Large intestine (tissue), 3 donors: ENCODE measurements at regions not wholly inside any gene's neighbourhood (a gene's known extent, or its start where the extent isn't known, plus 50 kb on each side); places are given as distances from the start of the nearest gene placed in this dataset.
"Not testable (repeated sequence)": the region's sequence is repeated elsewhere in the genome, so short reads cannot be mapped to it uniquely, and the experiment has no call there.

Experiments
- DNase-seq, 2 donors: peaks; one replicate each; pipeline versions ENCODE4 v3.0.0 to v3.0.0-alpha.2; 2013
- H3K27ac ChIP-seq: one replicate; pipeline ENCODE4 v1.5.1; 2013; ENCODE audit warnings: low read length
- H3K27me3 ChIP-seq: 2 replicates; pipeline ENCODE4 v1.6.1; 2013; ENCODE audit warnings: low read length; ENCODE audit not compliant: control insufficient read depth, insufficient read depth
- H3K36me3 ChIP-seq: 2 replicates; pipeline ENCODE4 v1.6.1; 2013; ENCODE audit warnings: low read length; ENCODE audit not compliant: control insufficient read depth, insufficient read depth
- H3K4me1 ChIP-seq: one replicate; pipeline ENCODE4 v1.6.1; 2013; ENCODE audit warnings: low read length; ENCODE audit not compliant: control insufficient read depth, insufficient read depth
- H3K4me3 ChIP-seq: one replicate; pipeline ENCODE4 v1.5.1; 2013; ENCODE audit warnings: low read length
- H3K9me3 ChIP-seq: one replicate; pipeline ENCODE4 v1.6.1; 2013; ENCODE audit warnings: mild to moderate bottlenecking, low read depth, low read length, moderate library complexity; ENCODE audit not compliant: control insufficient read depth
- WGBS: methylation state at CpG from one replicate; pipeline ENCODE4 v1.1.5; 2013; ENCODE audit warnings: low lambda C conversion rate; ENCODE audit not compliant: insufficient coverage; 5-methylcytosine and 5-hydroxymethylcytosine counted together

- H3K27ac ChIP-seq: no peak overlapping the region
- DNase-seq: no peak
- WGBS: 100% methylated on average over 1 of the region's 2 CpGs
These were observed 294.7 kb downstream of the OXSM start for GRCh38 chr3:26084629-26085028.

GRCh38 chr3:26087751-26088150, 297.9 kb downstream of the OXSM start:
- Histone ChIP-seq H3K4me3 (no peak overlapping the region), H3K27me3 (no peaks in the 10 kb centered on the region), H3K27ac (no peak overlapping the region), H3K9me3 (no peaks in the 10 kb centered on the region), H3K4me1 (no peaks in the 10 kb centered on the region), H3K36me3 (no peaks in the 10 kb centered on the region)
- DNase-seq: no peak
- 81% methylated on average over 2 of the region's 3 CpGs for WGBS

More at GRCh38 chr3:26084629-26085028, 294.7 kb downstream of the OXSM start:
- Histone ChIP-seq H3K27me3 (no peaks in the 10 kb centered on the region), H3K4me3 (no peak overlapping the region), H3K9me3 (no peaks in the 10 kb centered on the region), H3K4me1 (no peaks in the 10 kb centered on the region), H3K36me3 (no peaks in the 10 kb centered on the region)

DNA sequence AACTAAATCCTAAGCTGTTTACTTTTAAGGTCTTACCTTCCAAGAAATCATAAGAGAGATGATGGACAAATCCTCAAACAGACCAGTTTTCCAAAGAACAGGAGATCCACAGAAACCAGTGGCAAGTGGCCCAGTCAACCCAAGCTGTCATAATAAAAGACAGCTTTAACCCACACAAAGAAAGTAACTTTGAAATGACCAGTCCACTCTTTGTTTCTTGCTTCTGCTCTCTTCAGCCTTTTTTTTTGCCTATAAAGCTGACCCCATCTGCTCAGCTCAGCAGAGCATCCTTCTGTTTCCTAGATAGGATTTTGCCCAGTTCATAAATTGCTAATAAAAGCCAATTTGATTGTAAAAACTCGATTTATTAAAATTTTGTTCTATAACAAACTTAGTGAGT, 299.4 kb downstream of the OXSM start:
- no peak for DNase-seq
- WGBS: no CpG with 5 or more reads among the region's 1 CpG
- H3K4me1 ChIP-seq: no peaks in the 10 kb centered on the region
- no peaks in the 10 kb centered on the region for H3K36me3 ChIP-seq
- no peaks in the 10 kb centered on the region for H3K27me3 ChIP-seq
- no peaks in the 10 kb centered on the region for H3K9me3 ChIP-seq
- no peak overlapping the region for H3K27ac ChIP-seq
- H3K4me3 ChIP-seq: no peak overlapping the region

- WGBS: no CpG with 5 or more reads among the region's 2 CpGs
- H3K27ac ChIP-seq: no peak overlapping the region
- no peak overlapping the region for H3K4me3 ChIP-seq
- no peaks in the 10 kb centered on the region for H3K4me1 ChIP-seq
- no peak for DNase-seq
- H3K27me3 ChIP-seq: no peaks in the 10 kb centered on the region
- no peaks in the 10 kb centered on the region for H3K9me3 ChIP-seq
- H3K36me3 ChIP-seq: no peaks in the 10 kb centered on the region
These were observed 300.7 kb downstream of the OXSM start for GRCh38 chr3:26090589-26090988.

DNA sequence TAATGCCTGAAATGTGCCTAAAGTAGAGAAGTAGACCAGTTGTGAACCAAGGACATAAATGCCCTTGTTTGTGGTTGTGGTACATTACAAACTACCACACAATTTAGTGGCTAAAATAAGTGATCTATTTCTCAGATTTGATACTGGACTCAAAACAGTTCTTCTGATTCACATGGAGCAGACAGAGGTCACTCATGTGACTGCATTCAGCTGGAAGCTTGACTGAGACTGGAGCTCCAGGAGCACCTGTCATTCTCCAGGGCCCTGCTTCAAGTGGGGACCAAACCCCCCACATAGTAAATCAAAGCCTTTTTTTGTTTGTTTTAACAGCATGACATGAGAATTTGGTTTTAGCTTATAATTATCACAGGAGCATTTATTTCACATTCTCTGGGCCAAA, 301.2 kb downstream of the OXSM start:
- Histone ChIP-seq H3K9me3 (no peaks in the 10 kb centered on the region), H3K4me3 (no peak overlapping the region), H3K4me1 (no peaks in the 10 kb centered on the region), H3K27ac (no peak overlapping the region), H3K36me3 (no peaks in the 10 kb centered on the region), H3K27me3 (no peaks in the 10 kb centered on the region)
- DNase-seq: no peak

DNA sequence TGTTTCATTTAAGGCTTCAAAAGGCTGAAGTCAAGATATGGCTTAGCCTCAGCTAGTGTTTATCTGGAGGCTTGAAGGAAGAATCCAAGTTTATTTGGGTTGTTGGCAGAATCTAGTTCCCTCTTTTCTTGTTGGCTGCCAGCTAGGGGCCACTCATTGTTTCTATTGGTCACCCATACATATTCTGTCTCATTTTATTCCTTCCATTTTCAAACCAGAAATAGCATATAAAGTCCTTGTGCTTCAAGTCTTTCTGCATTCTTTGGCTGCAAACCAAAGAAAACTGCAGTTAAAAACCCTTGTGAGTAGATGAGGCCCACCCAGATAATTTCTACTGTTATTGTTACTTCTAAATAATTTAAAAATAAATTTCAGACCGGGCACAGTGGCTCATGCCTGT, 301.7 kb downstream of the OXSM start:
- Histone ChIP-seq H3K9me3 (no peaks in the 10 kb centered on the region), H3K27me3 (no peaks in the 10 kb centered on the region), H3K27ac (no peak overlapping the region), H3K4me1 (no peaks in the 10 kb centered on the region), H3K4me3 (no peak overlapping the region), H3K36me3 (no peaks in the 10 kb centered on the region)
- WGBS: no CpG with 5 or more reads among the region's 1 CpG
- DNase-seq: no peak

GRCh38 chr3:26097111-26097510, 307.2 kb downstream of the OXSM start:
- 95% methylated on average over 2 of the region's 4 CpGs for WGBS
- H3K27me3 ChIP-seq, H3K36me3 ChIP-seq, H3K4me3 ChIP-seq, H3K9me3 ChIP-seq, H3K4me1 ChIP-seq, H3K27ac ChIP-seq, DNase-seq: not testable (repeated sequence)

DNA sequence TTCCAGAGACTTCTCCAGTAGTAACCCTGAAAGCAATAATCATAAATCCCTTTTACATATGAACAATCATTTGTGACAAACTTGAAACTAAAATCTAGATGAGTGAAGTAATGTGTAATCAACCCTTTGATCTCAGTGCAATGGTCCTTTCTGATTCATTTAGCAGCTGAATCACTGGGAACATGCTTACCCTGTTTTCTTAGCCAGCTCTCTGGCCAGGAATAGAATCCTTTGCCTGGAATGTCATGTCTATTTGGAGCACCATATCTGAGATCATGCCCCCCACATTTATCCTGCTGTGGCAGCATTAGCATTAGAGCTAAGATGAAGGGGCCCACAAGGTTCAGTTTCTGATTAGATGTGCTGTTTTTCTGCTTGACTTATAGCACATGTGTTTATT, 309.8 kb downstream of the OXSM start:
- Histone ChIP-seq H3K36me3 (no peaks in the 10 kb centered on the region), H3K27ac (no peak overlapping the region), H3K4me1 (no peaks in the 10 kb centered on the region), H3K27me3 (no peaks in the 10 kb centered on the region), H3K4me3 (no peak overlapping the region), H3K9me3 (no peaks in the 10 kb centered on the region)
- no peak for DNase-seq

GRCh38 chr3:26100176-26100575, 310.3 kb downstream of the OXSM start:
- WGBS: no CpG with 5 or more reads among the region's 1 CpG
- Histone ChIP-seq H3K27ac (no peak overlapping the region), H3K4me1 (no peaks in the 10 kb centered on the region), H3K27me3 (no peaks in the 10 kb centered on the region), H3K9me3 (no peaks in the 10 kb centered on the region), H3K36me3 (no peaks in the 10 kb centered on the region), H3K4me3 (no peak overlapping the region)
- DNase-seq: no peak

DNA sequence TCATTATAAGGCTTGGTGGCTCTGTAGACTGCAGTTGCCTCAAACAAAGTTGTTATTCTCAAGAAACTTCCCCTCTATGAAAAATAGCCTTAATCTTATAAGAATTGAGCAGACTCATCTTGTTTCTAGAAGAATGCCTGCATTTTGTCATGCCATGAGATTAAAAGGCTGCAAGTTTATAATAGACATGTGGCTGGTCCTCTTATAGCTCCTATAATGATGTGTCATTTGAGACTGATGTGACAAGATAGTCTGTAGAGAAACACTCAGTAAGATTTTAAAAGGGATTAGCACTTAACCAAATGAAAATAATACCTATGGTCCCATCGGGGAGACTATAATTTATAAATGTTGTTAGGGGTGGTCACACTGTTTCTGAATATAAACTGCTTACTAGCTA, 312.5 kb downstream of the OXSM start:
- DNase-seq: no peak
- H3K36me3 ChIP-seq: no peaks in the 10 kb centered on the region
- no peaks in the 10 kb centered on the region for H3K4me1 ChIP-seq
- H3K27me3 ChIP-seq: no peaks in the 10 kb centered on the region
- no peaks in the 10 kb centered on the region for H3K9me3 ChIP-seq
- H3K27ac ChIP-seq: no peak overlapping the region
- H3K4me3 ChIP-seq: no peak overlapping the region
- no CpG with 5 or more reads among the region's 1 CpG for WGBS

GRCh38 chr3:26104851-26105251, 315.0 kb downstream of the OXSM start:
- Histone ChIP-seq H3K27me3 (no peaks in the 10 kb centered on the region), H3K4me1 (no peaks in the 10 kb centered on the region), H3K9me3 (no peaks in the 10 kb centered on the region), H3K36me3 (no peaks in the 10 kb centered on the region), H3K4me3 (no peak overlapping the region), H3K27ac (no peak overlapping the region)
- DNase-seq: peak in 1 of 2 donors; percentile 3
- 74% methylated on average over 2 of the region's 2 CpGs for WGBS
